K562 (cell line): ENCODE measurements at regions not wholly inside any gene's neighbourhood (a gene's known extent, or its start where the extent isn't known, plus 50 kb on each side); places are given as distances from the start of the nearest gene placed in this dataset.

Source experiments
- ATAC-seq: fragments of 200-7000 bp; cut with Tn5 transposase; 3 replicates; pipeline ENCODE4 v1.9.1; 2020; ENCODE audit warnings: moderate library complexity
- BruUV-seq: library from RNA; stranded (reverse); fragments of 400-500 nt; replicated peaks from 2 replicates; lab custom pipeline; 2021; lab: Mats Ljungman, UMichigan
- CTCF ChIA-PET: fragments of 300-600 bp; formaldehyde crosslinking; extraction: SDS; loops from one replicate; lab custom pipeline; 2021; ENCODE audit warnings: low intra/inter-chr PET ratio; lab: Yijun Ruan, JAX
- POLR2A ChIA-PET: fragments of 300-600, 350-650 bp; sonication (Branson Sonifier 250); formaldehyde crosslinking; extraction: SDS; loops from one replicate; lab custom pipeline; 2021; ENCODE audit warnings: antibody characterized with exemption, inconsistent platforms; lab: Yijun Ruan, JAX
- DNase-seq, 4 experiments: peaks; one replicate each; pipeline versions ENCODE4 v3.0.0 to v3.0.0-alpha.2; 2011 to 2018; ENCODE audit warnings: low spot score in 3 of 4, mixed read lengths in 3 of 4; ENCODE audit errors: extremely low read depth in 1 of 4
- FAIRE-seq: peaks from 2 replicates; lab custom pipeline; 2011; peaks lifted over from hg19 to GRCh38; lab: Jason Lieb, UNC
- H2AFZ ChIP-seq: 2 replicates; pipeline ENCODE4 v1.6.0; 2011; ENCODE audit warnings: low read depth, low read length, control low read depth, inconsistent platforms
- H3K27ac ChIP-seq: fragments of 200-600 bp; 3 replicates; pipeline ENCODE4 v1.8.0; 2011; ENCODE audit warnings: low read depth, mild to moderate bottlenecking, control low read depth, inconsistent platforms, low read length, moderate library complexity, mixed read lengths; ENCODE audit errors: extremely low read depth
- H3K27me3 ChIP-seq, 2 experiments: fragments of 300-600 bp in 1 of 2; 2 replicates in 1 of 2; 3 replicates in 1 of 2; pipeline versions ENCODE4 v1.6.0 to v1.8.0; 2011; ENCODE audit warnings: inconsistent platforms in 2 of 2, low read length in 2 of 2, mild to moderate bottlenecking in 1 of 2, mixed read lengths in 1 of 2, moderate library complexity in 1 of 2; ENCODE audit not compliant: control insufficient read depth in 2 of 2, insufficient read depth in 2 of 2
- H3K36me3 ChIP-seq: fragments of 300-600 bp; 3 replicates; pipeline ENCODE4 v1.8.0; 2011; ENCODE audit warnings: mild to moderate bottlenecking, low read length, inconsistent platforms; ENCODE audit not compliant: control insufficient read depth, insufficient read depth
- H3K4me1 ChIP-seq, 2 experiments: fragments of 200-600 bp in 1 of 2; replicated peaks in 1 of 2; 2 replicates in 1 of 2; 3 replicates in 1 of 2; pipeline versions ENCODE4 v1.5.1 to v1.8.0; 2011; ENCODE audit warnings: inconsistent platforms in 2 of 2, low read length in 2 of 2, mild to moderate bottlenecking in 1 of 2, mixed read lengths in 1 of 2, moderate library complexity in 1 of 2; ENCODE audit not compliant: control insufficient read depth in 2 of 2, insufficient read depth in 2 of 2
- H3K4me2 ChIP-seq: 2 replicates; pipeline ENCODE4 v1.6.1; 2011; ENCODE audit warnings: low read length, control low read depth, inconsistent platforms, mixed read lengths; ENCODE audit not compliant: insufficient read depth
- H3K4me3 ChIP-seq: fragments of 200-600 bp; sonication (generic), shearing (Covaris generic); 2 replicates; pipeline ENCODE4 v1.5.1; 2016; ENCODE audit warnings: control low read depth, inconsistent platforms
- H3K79me2 ChIP-seq: fragments of 200-600 bp; 3 replicates; pipeline ENCODE4 v1.8.0; 2011; ENCODE audit warnings: low read length, inconsistent platforms; ENCODE audit not compliant: control insufficient read depth, insufficient read depth
- H3K9ac ChIP-seq, 2 experiments: 2 replicates each; pipeline versions ENCODE4 v1.6.0 to v1.6.1; 2011; ENCODE audit warnings: low read depth in 2 of 2, low read length in 2 of 2, control low read depth in 1 of 2, inconsistent platforms in 1 of 2, mild to moderate bottlenecking in 1 of 2, mixed read lengths in 1 of 2; ENCODE audit not compliant: insufficient read depth in 1 of 2
- H3K9me1 ChIP-seq: one replicate; pipeline ENCODE4 v1.6.0; 2011; ENCODE audit warnings: inconsistent platforms, mild to moderate bottlenecking, low read length, moderate library complexity; ENCODE audit not compliant: control insufficient read depth, insufficient read depth
- H3K9me3 ChIP-seq: replicated peaks from 2 replicates; pipeline ENCODE4 v1.5.1; 2011; ENCODE audit warnings: low read depth, low read length, inconsistent platforms; ENCODE audit not compliant: control insufficient read depth, insufficient read depth
- H4K20me1 ChIP-seq: replicated peaks from 2 replicates; pipeline ENCODE4 v1.6.1; 2011; ENCODE audit warnings: low read length, inconsistent platforms, mixed read lengths; ENCODE audit not compliant: control insufficient read depth, insufficient read depth
- CTBP1 ChIP-seq: fragments of 450-650 bp; IDR thresholded peaks from 2 replicates; pipeline ENCODE4 v1.6.1; 2016; ENCODE audit warnings: borderline replicate concordance
- NFE2 ChIP-seq: IDR thresholded peaks from 2 replicates; pipeline ENCODE4 v1.6.1; 2014; ENCODE audit warnings: antibody characterized with exemption, low read depth
- SIN3A ChIP-seq, 2 experiments: fragments of 150-350 bp in 1 of 2; IDR thresholded peaks; 2 replicates each; pipeline ENCODE4 v1.6.1; 2011 to 2016; ENCODE audit warnings: borderline replicate concordance in 2 of 2, low read depth in 2 of 2, low read length in 2 of 2, mild to moderate bottlenecking in 2 of 2, moderate library complexity in 2 of 2; ENCODE audit not compliant: control insufficient read depth in 1 of 2
- TAF9B ChIP-seq: fragments of 450-650 bp; IDR thresholded peaks from 2 replicates; pipeline ENCODE4 v1.6.1; 2018; ENCODE audit warnings: mild to moderate bottlenecking; ENCODE audit not compliant: partially characterized antibody
- YY1 ChIP-seq, 3 experiments: IDR thresholded peaks; 2 replicates each; pipeline ENCODE4 v1.6.1; 2011; ENCODE audit warnings: low read length in 2 of 3, mild to moderate bottlenecking in 2 of 3, moderate library complexity in 2 of 3, borderline replicate concordance in 1 of 3, control low read depth in 1 of 3, low read depth in 1 of 3; ENCODE audit not compliant: insufficient read depth in 3 of 3, insufficient replicate concordance in 2 of 3, control insufficient read depth in 1 of 3, insufficient read length in 1 of 3; ENCODE audit errors: extremely low read depth in 1 of 3
- ZBTB2 ChIP-seq: fragments of 450-650 bp; IDR thresholded peaks from 2 replicates; pipeline ENCODE4 v1.6.1; 2016; ENCODE audit warnings: antibody characterized with exemption
- ZFX ChIP-seq: sonication (generic); formaldehyde crosslinking; IDR thresholded peaks from 2 replicates; pipeline ENCODE4 v1.8.0; 2022; ENCODE audit warnings: mild to moderate bottlenecking, missing genetic modification reagents, moderate library complexity
- WGBS: fragments of 100-300 bp; shearing (Covaris generic); methylation state at CpG from one replicate; pipeline ENCODE4 v1.1.6; 2016; ENCODE audit warnings: low coverage, mixed read lengths; ENCODE audit not compliant: insufficient coverage; ENCODE audit errors: missing lambda C conversion rate; 5-methylcytosine and 5-hydroxymethylcytosine counted together
- in situ Hi-C: fragments of 300-500 bp; cut with MboI; formaldehyde crosslinking; loops from 4 replicates; pipeline ENCODE4 v1.15.0; 2018; ENCODE audit warnings: inconsistent platforms, mixed read lengths
- intact Hi-C: fragments of 100-400 bp; cut with micrococcal nuclease; formaldehyde crosslinking; loops from 2 replicates; pipeline ENCODE4 v1.14.2; 2022

- H3K27me3 ChIP-seq = no peaks in the 10 kb centered on the region
- ChIA-PET CTCF (no interaction called here), POLR2A (interaction anchor here (0.6 to 1.6 kb wide), 2 partner anchors 12 to 262 kb away, joined by 5 read pairs; no protein-coding TSS in a partner anchor)
- no peak overlapping the region for H3K4me3 ChIP-seq
- H3K4me1 ChIP-seq = peaks cover 10 to 14% of the 10 kb centered on the region in 2 experiments; a peak in 4 of 5 replicates
- DNase-seq (no peak), ATAC-seq (peak; percentile 47), FAIRE-seq (peak; percentile 32)
- intact Hi-C loops = loop anchor here (10.0 kb wide), 1 partner anchor 281 kb away; no protein-coding TSS in a partner anchor
- H3K4me2 ChIP-seq = peak overlapping the region; percentile 50
- no peak overlapping the region for H3K27ac ChIP-seq
- in situ Hi-C loops = no loop called here
- H3K9me1 ChIP-seq = no peaks in the 10 kb centered on the region
- WGBS = 16% methylated on average over 13 of the region's 14 CpGs
- H2AFZ ChIP-seq = peak overlapping the region; percentile 89
- H3K9me3 ChIP-seq = no peaks in the 10 kb centered on the region
- H4K20me1 ChIP-seq = no peaks in the 10 kb centered on the region
- no peaks in the 10 kb centered on the region for H3K36me3 ChIP-seq
- H3K79me2 ChIP-seq = no peaks in the 10 kb centered on the region
- H3K9ac ChIP-seq = no peak overlapping the region; a peak in 1 of 4 replicates
- no TSS peak for BruUV-seq
- TF ChIP-seq TAF9B (no peak), ZBTB2 (no peak), YY1 (IDR thresholded peaks at IDR 0.05; ENCODE audit: borderline replicate concordance in 1 of 3, control insufficient read depth in 1 of 3, extremely low read depth in 1 of 3, insufficient read depth in 3 of 3, insufficient read length in 1 of 3, insufficient replicate concordance in 2 of 3, low read depth in 1 of 3, low read length in 2 of 3) (peak in 1 of 3 experiments; percentile 20), ZFX (CRISPR knock-in tag) (no peak), CTBP1 (no peak), NFE2 (no peak), SIN3A (IDR thresholded peaks at IDR 0.05; ENCODE audit: borderline replicate concordance in 2 of 2, control insufficient read depth in 1 of 2, low read depth in 2 of 2, low read length in 2 of 2) (no peak)
These were observed 64.5 kb upstream of the SEC14L1 start for GRCh38 chr17:77076124-77076830.
